KMS-11 (cell line): ENCODE measurements at regions not wholly inside any gene's neighbourhood (a gene's known extent, or its start where the extent isn't known, plus 50 kb on each side); places are given as distances from the start of the nearest gene placed in this dataset.

ENCODE experiments used
- H2AFZ ChIP-seq: fragments of 200-600 bp; sonication (generic); 2 replicates; pipeline ENCODE4 v1.6.1; 2016; ENCODE audit warnings: antibody characterized with exemption, mixed run types, low read depth
- H3K27ac ChIP-seq: fragments of 200-600 bp; sonication (generic); 2 replicates; pipeline ENCODE4 v1.6.1; 2016; ENCODE audit warnings: mild to moderate bottlenecking, mixed run types
- H3K27me3 ChIP-seq: fragments of 200-600 bp; sonication (generic); 2 replicates; pipeline ENCODE4 v1.6.1; 2017; ENCODE audit warnings: mild to moderate bottlenecking, low read depth, mixed run types, moderate library complexity; ENCODE audit not compliant: insufficient read depth
- H3K36me3 ChIP-seq: fragments of 200-600 bp; sonication (generic); 2 replicates; pipeline ENCODE4 v1.6.1; 2017; ENCODE audit warnings: mild to moderate bottlenecking, mixed run types; ENCODE audit not compliant: insufficient read depth
- H3K4me1 ChIP-seq: fragments of 200-600 bp; sonication (generic); 2 replicates; pipeline ENCODE4 v1.6.1; 2016; ENCODE audit warnings: mild to moderate bottlenecking, low read depth, mixed run types; ENCODE audit not compliant: poor library complexity, severe bottlenecking
- H3K4me2 ChIP-seq: fragments of 200-600 bp; sonication (generic); 2 replicates; pipeline ENCODE4 v1.7.0; 2016; ENCODE audit warnings: mild to moderate bottlenecking, mixed run types
- H3K4me3 ChIP-seq: fragments of 200-600 bp; sonication (generic); IDR thresholded peaks from 2 replicates; pipeline ENCODE4 v1.6.1; 2017; ENCODE audit warnings: low read depth, low read length, mixed read lengths; ENCODE audit not compliant: insufficient read depth
- H3K79me2 ChIP-seq: fragments of 200-600 bp; sonication (generic); 2 replicates; pipeline ENCODE4 v1.6.1; 2016; ENCODE audit warnings: low read depth, mixed run types; ENCODE audit not compliant: insufficient read depth
- H3K9ac ChIP-seq: fragments of 200-600 bp; sonication (generic); 2 replicates; pipeline ENCODE4 v1.6.1; 2016; ENCODE audit warnings: mild to moderate bottlenecking, mixed run types
- H4K20me1 ChIP-seq: fragments of 200-600 bp; sonication (generic); 2 replicates; pipeline ENCODE4 v1.6.1; 2016; ENCODE audit warnings: mild to moderate bottlenecking, mixed run types; ENCODE audit not compliant: insufficient read depth
- CTCF ChIP-seq: fragments of 200-600 bp; sonication (generic); conservative IDR thresholded peaks from 2 replicates; pipeline ENCODE4 v1.6.1; 2017; ENCODE audit warnings: low read depth, mild to moderate bottlenecking, antibody characterized with exemption, low read length, moderate library complexity, mixed read lengths

GRCh38 chr5:14967166-14967565 is 95.6 kb upstream of the ANKH start:
- Histone ChIP-seq H3K4me3 (no peak overlapping the region), H3K4me1 (no peaks in the 10 kb centered on the region), H3K4me2 (no peak overlapping the region)

GRCh38 chr5:14965815-14966214 is 94.2 kb upstream of the ANKH start:
- H4K20me1 ChIP-seq, result no peaks in the 10 kb centered on the region
- no peaks in the 10 kb centered on the region for H3K79me2 ChIP-seq
- no peak overlapping the region for H3K9ac ChIP-seq
- H3K27me3 ChIP-seq, result no peaks in the 10 kb centered on the region
- H3K4me2 ChIP-seq, result no peak overlapping the region
- no peak overlapping the region for H3K4me3 ChIP-seq
- H3K36me3 ChIP-seq, result no peaks in the 10 kb centered on the region
- no peak for TF ChIP-seq CTCF
- no peak overlapping the region for H3K27ac ChIP-seq
- H3K4me1 ChIP-seq, result no peaks in the 10 kb centered on the region
- H2AFZ ChIP-seq, result no peak overlapping the region

More at GRCh38 chr5:14967166-14967565, 95.6 kb upstream of the ANKH start:
- Histone ChIP-seq H3K79me2 (no peaks in the 10 kb centered on the region), H3K36me3 (no peaks in the 10 kb centered on the region), H3K27ac (no peak overlapping the region), H3K9ac (no peak overlapping the region), H2AFZ (no peak overlapping the region), H3K27me3 (no peaks in the 10 kb centered on the region), H4K20me1 (no peaks in the 10 kb centered on the region)
- no peak for TF ChIP-seq CTCF

GRCh38 chr5:14962604-14963003 is 91.0 kb upstream of the ANKH start:
- Histone ChIP-seq H4K20me1 (no peaks in the 10 kb centered on the region), H2AFZ (no peak overlapping the region), H3K9ac (no peak overlapping the region), H3K36me3 (no peaks in the 10 kb centered on the region), H3K4me1 (no peaks in the 10 kb centered on the region), H3K79me2 (no peaks in the 10 kb centered on the region), H3K4me3 (no peak overlapping the region), H3K27me3 (no peaks in the 10 kb centered on the region), H3K27ac (no peak overlapping the region), H3K4me2 (no peak overlapping the region)
- no peak for TF ChIP-seq CTCF

- Histone ChIP-seq H3K27ac (no peak overlapping the region), H3K4me2 (no peak overlapping the region), H3K4me3 (no peak overlapping the region), H3K4me1 (no peaks in the 10 kb centered on the region), H3K79me2 (no peaks in the 10 kb centered on the region), H3K9ac (no peak overlapping the region), H3K27me3 (no peaks in the 10 kb centered on the region), H3K36me3 (no peaks in the 10 kb centered on the region), H2AFZ (no peak overlapping the region), H4K20me1 (no peaks in the 10 kb centered on the region)
- no peak for TF ChIP-seq CTCF
Observed at GRCh38 chr5:14960120-14960462, 88.5 kb upstream of the ANKH start.
